NB4 (cell line): ENCODE measurements at regions not wholly inside any gene's neighbourhood (a gene's known extent, or its start where the extent isn't known, plus 50 kb on each side); places are given as distances from the start of the nearest gene placed in this dataset.

Experiments
- DNase-seq: peaks from one replicate; pipeline ENCODE4 v3.0.0; 2010; ENCODE audit warnings: low read depth
- H3K4me3 ChIP-seq: one replicate; pipeline ENCODE4 v1.5.1; 2011; ENCODE audit warnings: mild to moderate bottlenecking, low read depth, low read length, moderate library complexity
- MYC ChIP-seq: IDR thresholded peaks from 2 replicates; pipeline ENCODE4 v1.6.1; 2011; ENCODE audit warnings: low read depth, low read length
- POLR2A ChIP-seq: IDR thresholded peaks from 2 replicates; pipeline ENCODE4 v1.6.1; 2011; ENCODE audit warnings: mild to moderate bottlenecking; ENCODE audit not compliant: insufficient read length; ENCODE audit errors: extremely low read depth
- TF ChIP-seq, protein P1 (sequence below): IDR thresholded peaks from one replicate; pipeline ENCODE4 v1.5.1; 2012; ENCODE audit warnings: low read depth, low read length
- TF ChIP-seq, protein P2 (sequence below): IDR thresholded peaks from 2 replicates; pipeline ENCODE4 v1.6.1; 2011; ENCODE audit warnings: low read depth, low read length

DNA sequence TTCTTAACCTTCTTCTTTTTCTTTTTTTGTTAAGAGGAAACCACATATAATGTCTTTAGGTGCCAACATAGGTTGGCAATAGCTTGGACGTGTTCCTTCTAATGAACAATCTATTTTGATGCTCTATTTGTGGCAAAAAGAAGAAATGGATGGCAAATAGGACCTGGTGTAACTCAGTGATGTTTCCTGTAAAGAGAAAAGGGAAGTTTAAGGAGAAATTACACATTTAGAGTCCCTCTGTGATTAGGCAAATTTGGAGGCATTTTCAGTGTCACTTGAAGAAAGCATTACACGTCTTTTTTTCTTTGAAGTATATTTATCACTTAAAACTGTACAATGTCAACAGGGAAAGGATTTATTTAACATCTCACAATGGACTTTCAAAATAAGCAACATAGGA, 327.1 kb downstream of the ZIC1 start:
- no peak overlapping the region for H3K4me3 ChIP-seq
- no peak for DNase-seq
- TF ChIP-seq MYC, result no peak
- TF ChIP-seq, protein P1, sequence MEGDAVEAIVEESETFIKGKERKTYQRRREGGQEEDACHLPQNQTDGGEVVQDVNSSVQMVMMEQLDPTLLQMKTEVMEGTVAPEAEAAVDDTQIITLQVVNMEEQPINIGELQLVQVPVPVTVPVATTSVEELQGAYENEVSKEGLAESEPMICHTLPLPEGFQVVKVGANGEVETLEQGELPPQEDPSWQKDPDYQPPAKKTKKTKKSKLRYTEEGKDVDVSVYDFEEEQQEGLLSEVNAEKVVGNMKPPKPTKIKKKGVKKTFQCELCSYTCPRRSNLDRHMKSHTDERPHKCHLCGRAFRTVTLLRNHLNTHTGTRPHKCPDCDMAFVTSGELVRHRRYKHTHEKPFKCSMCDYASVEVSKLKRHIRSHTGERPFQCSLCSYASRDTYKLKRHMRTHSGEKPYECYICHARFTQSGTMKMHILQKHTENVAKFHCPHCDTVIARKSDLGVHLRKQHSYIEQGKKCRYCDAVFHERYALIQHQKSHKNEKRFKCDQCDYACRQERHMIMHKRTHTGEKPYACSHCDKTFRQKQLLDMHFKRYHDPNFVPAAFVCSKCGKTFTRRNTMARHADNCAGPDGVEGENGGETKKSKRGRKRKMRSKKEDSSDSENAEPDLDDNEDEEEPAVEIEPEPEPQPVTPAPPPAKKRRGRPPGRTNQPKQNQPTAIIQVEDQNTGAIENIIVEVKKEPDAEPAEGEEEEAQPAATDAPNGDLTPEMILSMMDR, result no peak
- TF ChIP-seq, protein P2, sequence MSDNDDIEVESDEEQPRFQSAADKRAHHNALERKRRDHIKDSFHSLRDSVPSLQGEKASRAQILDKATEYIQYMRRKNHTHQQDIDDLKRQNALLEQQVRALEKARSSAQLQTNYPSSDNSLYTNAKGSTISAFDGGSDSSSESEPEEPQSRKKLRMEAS, result no peak
- no peak for TF ChIP-seq POLR2A

DNA sequence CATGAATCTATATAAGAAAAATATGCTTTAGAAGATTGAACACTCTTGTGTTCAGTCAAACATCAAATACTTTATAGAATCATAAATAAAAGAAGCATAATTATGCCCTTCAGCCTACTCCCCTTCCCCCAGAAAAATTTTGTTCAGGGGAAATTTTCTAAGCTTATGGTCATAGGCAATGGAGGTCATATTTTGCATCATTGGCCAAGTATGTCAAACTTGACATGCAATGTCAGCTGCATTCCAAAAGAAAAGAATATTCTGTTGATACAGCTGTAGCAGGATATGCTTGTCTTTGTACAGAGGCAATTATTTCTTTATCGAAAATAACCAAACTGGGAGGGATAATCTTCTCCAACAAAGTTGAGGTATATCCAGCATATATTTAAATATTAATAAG, 328.2 kb downstream of the ZIC1 start:
- TF ChIP-seq, protein P2, result no peak
- no peak for TF ChIP-seq POLR2A
- TF ChIP-seq, protein P1, result no peak
- TF ChIP-seq MYC, result no peak
- H3K4me3 ChIP-seq, result no peak overlapping the region
- no peak for DNase-seq

DNA sequence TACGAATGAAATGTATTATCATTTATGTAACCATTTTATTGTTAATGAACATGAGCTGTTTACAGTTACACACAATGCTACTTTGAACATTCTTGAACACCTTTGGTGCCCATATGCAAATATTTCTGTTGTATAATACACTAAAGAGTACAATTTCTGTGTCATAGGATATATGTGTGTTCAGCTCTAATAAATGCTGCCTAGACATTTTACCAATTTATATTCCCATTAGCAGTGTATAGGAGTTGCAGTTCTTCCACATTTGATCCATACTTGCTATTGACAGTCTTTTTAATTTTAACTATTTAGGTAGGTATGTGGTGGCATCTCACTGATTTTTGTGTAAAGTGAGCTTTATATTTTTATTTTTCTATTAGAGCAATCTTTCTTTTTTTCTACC, 331.8 kb downstream of the ZIC1 start:
- DNase-seq, result no peak
- H3K4me3 ChIP-seq, result no peak overlapping the region
- no peak for TF ChIP-seq MYC
- TF ChIP-seq POLR2A, result no peak
- TF ChIP-seq, protein P1, result no peak
- TF ChIP-seq, protein P2, result no peak

DNA sequence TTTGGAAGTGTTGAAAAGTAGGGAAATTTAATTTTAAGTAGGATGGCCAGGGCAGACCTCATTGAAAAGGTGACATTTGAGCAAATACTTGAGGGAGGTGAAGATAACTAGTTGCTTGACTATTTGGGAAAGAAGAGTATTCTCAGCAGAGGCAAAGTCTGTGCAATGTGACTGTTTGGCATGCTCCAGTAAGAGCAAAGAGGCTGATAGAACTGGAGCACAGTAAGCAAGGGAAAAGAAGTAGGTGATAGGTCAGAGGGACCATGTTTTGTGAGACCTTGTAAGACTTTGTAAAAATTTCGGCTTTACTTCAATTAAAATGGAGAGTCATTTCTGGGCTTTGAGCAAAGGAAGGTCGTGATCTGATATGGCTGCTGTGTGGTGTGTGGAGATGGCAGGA, 335.8 kb downstream of the ZIC1 start:
- TF ChIP-seq, protein P2, result no peak
- TF ChIP-seq POLR2A (no peak), MYC (no peak)
- TF ChIP-seq, protein P1, result no peak
- H3K4me3 ChIP-seq, result no peak overlapping the region
- no peak for DNase-seq

DNA sequence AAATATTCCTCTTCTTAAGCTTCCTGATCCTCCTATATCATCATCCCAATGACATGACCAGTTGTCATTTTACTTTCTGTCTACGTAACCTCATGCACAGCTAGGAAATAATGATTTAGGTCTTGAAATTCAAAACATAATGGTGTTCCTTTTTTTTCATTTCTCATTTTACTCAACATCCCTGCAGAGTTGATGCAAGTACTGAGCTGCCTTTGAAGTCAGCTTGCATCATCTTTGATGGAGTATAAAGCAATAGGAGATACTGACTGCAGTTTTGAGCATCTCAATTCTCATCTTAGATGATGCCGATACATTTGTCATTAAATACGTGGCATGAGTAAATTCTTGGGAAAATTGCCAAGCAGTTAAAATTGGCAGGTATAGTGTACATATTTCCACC, 346.1 kb downstream of the ZIC1 start:
- DNase-seq, result no peak
- TF ChIP-seq, protein P1, result no peak
- TF ChIP-seq MYC, result no peak
- TF ChIP-seq POLR2A, result no peak
- TF ChIP-seq, protein P2, result no peak
- no peak overlapping the region for H3K4me3 ChIP-seq

DNA sequence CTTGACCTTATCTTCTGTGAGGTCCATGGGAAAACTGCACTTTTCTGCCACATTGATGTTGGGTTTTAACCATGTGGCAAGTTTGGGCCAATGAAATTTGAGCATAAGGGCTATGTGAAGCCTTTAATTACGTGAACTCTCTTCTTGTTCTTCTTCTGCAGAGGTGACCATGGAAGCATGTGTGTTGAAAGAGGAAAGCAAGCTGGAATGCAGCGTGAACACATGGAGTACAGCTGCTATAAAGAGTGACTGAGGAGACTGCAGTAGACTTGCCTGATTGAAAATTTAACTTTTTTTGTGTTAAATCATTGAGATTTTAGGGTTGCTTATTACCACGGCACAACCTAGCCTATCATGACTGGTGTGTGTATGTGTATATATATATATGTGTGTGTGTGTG, 347.3 kb downstream of the ZIC1 start:
- TF ChIP-seq, protein P1, result no peak
- TF ChIP-seq POLR2A, result no peak
- TF ChIP-seq MYC, result no peak
- TF ChIP-seq, protein P2, result no peak
- no peak overlapping the region for H3K4me3 ChIP-seq
- DNase-seq, result no peak
